ENCODE measurements at regions not wholly inside any gene's neighbourhood (a gene's known extent, or its start where the extent isn't known, plus 50 kb on each side); places are given as distances from the start of the nearest gene placed in this dataset.

- no peak overlapping the region for H3K4me3 ChIP-seq (ENCODE audit: low read depth, low read length)
- no peak for TF ChIP-seq CTCF (IDR thresholded peaks at IDR 0.05; ENCODE audit: low read depth, low read length)
These were observed 141.6 kb downstream of the SPATA18 start for GRCh38 chr4:52192721-52193135.

- H3K4me3 ChIP-seq (ENCODE audit: low read depth, low read length), result no peak overlapping the region
- no peak for TF ChIP-seq CTCF (IDR thresholded peaks at IDR 0.05; ENCODE audit: low read depth, low read length)
These were observed 144.8 kb downstream of the SPATA18 start for GRCh38 chr4:52195869-52196268.

GRCh38 chr4:52196606-52197130 is 145.6 kb downstream of the SPATA18 start:
- H3K4me3 ChIP-seq (ENCODE audit: low read depth, low read length), result no peak overlapping the region
- no peak for TF ChIP-seq CTCF (IDR thresholded peaks at IDR 0.05; ENCODE audit: low read depth, low read length)

- TF ChIP-seq CTCF (IDR thresholded peaks at IDR 0.05; ENCODE audit: low read depth, low read length), result no peak
- H3K4me3 ChIP-seq (ENCODE audit: low read depth, low read length), result no peak overlapping the region
These were observed 146.2 kb downstream of the SPATA18 start for GRCh38 chr4:52197306-52197705.

GRCh38 chr4:52198294-52198693 is 147.2 kb downstream of the SPATA18 start:
- no peak overlapping the region for H3K4me3 ChIP-seq (ENCODE audit: low read depth, low read length)
- no peak for TF ChIP-seq CTCF (IDR thresholded peaks at IDR 0.05; ENCODE audit: low read depth, low read length)

GRCh38 chr4:52199574-52200338 is 148.7 kb downstream of the SPATA18 start:
- H3K4me3 ChIP-seq (ENCODE audit: low read depth, low read length), result no peak overlapping the region
- TF ChIP-seq CTCF (IDR thresholded peaks at IDR 0.05; ENCODE audit: low read depth, low read length), result no peak

GRCh38 chr4:52200339-52200725 is 149.2 kb downstream of the SPATA18 start:
- no peak for TF ChIP-seq CTCF (IDR thresholded peaks at IDR 0.05; ENCODE audit: low read depth, low read length)
- H3K4me3 ChIP-seq (ENCODE audit: low read depth, low read length), result no peak overlapping the region

All from WI38 (cell line).